HG03565 (cell line): ENCODE measurements at regions not wholly inside any gene's neighbourhood (a gene's known extent, or its start where the extent isn't known, plus 50 kb on each side); places are given as distances from the start of the nearest gene placed in this dataset.

ENCODE experiments used
- ATAC-seq: cut with Tn5 transposase; IDR thresholded peaks from one replicate; pipeline ENCODE4 v1.9.1; 2021; ENCODE audit warnings: mild to moderate bottlenecking, moderate library complexity; ENCODE audit not compliant: unreplicated experiment

GRCh38 chr1:13878021-13878420 is 178.0 kb downstream of the PRDM2 start:
- no peak for ATAC-seq

- ATAC-seq: no peak
Measured at GRCh38 chr1:13878451-13878850, 178.5 kb downstream of the PRDM2 start.

DNA sequence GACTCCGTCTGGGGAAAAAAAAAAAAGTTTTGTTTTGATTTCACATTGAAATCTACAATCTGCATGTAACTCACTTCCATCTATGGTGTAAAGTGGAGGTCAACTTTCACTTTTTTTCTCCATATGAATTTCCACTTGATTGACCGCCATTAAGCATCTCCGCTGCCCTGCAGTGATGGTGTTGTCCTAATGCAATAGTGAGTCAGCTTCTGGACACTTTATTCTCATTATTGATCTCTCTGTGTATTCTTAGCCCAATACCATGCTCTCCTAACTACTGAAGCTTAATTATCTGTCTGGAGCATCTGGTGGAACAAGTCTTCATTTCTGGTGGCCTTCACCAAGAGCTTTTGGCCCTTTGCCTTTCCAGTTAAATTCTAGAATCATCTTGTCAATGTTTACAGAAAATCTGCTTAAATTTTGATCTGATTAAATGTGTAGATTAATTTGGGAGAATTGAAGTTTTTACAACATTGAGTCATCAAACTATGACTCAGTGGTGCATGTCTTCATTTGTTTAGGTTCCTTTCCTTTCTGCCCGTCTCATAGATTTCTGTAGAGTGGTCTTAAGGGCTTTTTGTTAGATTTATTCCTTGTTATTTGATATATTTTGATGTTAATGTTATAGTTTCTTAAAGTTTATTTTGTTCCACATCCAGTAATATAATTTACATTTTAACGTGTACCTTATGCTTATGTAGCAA is 181.5 kb downstream of the PRDM2 start:
- no peak for ATAC-seq

DNA sequence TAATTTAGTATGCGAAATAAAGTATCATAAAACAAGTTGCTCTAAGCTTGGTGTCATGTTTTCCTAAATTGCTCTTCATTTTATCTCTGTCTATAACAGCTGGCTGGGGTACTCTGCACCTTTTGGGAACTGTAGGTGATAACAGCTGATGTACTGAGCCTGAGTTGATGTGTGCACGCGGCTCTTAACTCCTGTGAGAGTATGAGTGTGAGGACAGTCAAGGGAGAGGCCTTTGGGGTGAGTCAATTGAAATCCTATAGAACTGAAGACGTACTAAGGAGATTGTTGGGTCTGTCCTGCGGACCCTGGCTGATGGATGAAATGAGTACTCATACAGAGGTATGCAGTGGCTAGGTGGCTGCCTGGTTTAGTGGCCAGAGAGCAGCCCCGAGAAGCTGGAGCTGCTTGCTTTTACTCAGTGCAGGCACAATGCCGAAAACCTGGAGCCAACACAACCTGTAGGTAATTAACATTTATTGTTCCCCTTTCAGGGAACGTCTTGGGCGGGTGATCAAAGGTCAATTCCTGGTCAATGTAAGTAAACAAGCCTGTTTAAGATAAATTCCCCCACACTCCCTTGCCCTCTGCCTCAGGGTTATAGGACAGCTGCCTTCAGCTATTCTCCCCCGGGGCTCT is 188.5 kb downstream of the PRDM2 start:
- ATAC-seq: no peak

GRCh38 chr1:13889495-13889894 is 189.5 kb downstream of the PRDM2 start:
- ATAC-seq: no peak

- no peak for ATAC-seq
Measured at GRCh38 chr1:13890766-13891165, 190.8 kb downstream of the PRDM2 start.

- no peak for ATAC-seq
Measured at GRCh38 chr1:13892198-13892597, 192.2 kb downstream of the PRDM2 start.

- no peak for ATAC-seq
Measured at GRCh38 chr1:13892671-13893325, 192.8 kb downstream of the PRDM2 start.

DNA sequence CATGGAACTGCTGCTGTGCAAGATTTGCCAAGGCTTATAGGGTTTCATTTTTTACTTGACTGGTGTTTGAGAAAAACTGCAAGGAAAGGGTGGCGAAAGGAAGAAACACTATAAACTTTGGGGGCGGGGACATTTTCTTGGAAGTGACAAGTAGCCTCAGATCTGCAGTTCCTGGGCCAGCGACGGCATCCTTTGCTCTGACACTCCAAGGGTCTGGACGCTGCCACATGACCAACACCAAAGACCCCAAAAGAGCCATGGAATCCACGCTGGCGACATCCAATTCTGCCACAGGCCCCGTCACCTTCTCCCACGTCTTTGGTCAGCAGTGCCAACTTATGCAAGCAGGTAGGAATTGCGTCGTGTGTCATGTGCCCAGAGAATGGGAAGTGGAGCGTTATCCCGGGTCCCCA is 193.4 kb downstream of the PRDM2 start:
- ATAC-seq: no peak

DNA sequence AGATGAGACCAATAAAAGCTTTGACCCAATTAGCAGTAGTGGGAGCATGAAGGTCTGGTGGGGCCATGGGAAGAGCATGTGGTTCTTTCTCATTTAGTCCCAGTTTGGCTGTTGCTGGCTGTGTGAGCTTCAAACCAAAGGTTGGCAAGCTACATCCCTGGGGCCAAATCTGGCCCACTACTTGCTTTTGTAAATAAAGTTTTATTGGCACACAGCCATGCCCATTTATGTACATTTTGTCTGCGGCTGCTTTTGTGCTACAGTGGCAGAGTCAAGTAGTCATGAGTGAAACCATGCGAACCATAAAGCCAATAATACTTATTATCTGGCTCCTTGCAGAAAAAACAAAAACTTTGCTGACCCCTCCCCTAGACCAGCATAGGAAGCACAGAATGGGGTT is 196.9 kb downstream of the PRDM2 start:
- no peak for ATAC-seq

- no peak for ATAC-seq
Measured at GRCh38 chr1:13898406-13898805, 198.4 kb downstream of the PRDM2 start.

DNA sequence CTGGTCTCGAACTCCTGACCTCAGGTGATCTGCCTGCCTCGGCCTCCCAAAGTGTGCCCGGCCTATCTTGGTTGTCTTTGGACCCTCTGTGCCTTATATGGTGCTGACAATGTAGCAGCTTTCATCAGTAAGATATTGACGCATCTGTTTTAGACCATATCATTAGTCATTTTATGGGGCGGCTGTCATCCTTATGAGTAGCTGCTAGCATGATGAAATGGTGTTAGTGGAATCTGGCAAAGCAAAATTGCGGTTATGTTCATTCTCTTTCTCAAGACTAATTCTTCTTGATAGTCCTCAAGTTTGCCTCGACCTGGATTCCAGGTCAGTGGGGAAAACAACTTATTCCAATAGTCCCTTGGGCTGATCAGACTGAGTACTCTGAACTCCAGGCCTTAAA is 199.9 kb downstream of the PRDM2 start:
- ATAC-seq: no peak

- no peak for ATAC-seq
Measured at GRCh38 chr1:13900583-13900982, 200.6 kb downstream of the PRDM2 start.

- ATAC-seq: no peak
Measured at GRCh38 chr1:13901039-13901438, 201.1 kb downstream of the PRDM2 start.

- ATAC-seq: no peak
Measured at GRCh38 chr1:13901597-13901996, 201.6 kb downstream of the PRDM2 start.

DNA sequence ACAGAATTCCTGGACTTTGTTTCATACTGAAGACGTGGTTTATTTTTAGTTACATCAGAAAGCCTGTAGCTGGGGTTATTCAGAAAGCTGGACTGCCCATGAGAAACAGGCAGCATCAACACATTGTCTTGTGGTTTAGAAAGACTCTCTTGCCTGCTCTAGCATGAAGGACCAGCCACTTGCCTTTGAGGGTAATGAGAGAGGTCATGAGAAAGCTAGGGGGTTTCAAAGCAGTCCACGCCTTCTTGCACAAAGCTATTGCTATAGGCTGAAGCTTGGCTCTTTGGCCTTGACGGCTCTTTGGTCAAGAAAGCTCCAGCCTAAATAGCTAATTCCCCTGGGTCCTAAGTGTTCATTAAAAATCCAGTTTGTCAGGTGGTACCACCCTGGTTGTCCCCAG is 208.1 kb downstream of the PRDM2 start:
- no peak for ATAC-seq

DNA sequence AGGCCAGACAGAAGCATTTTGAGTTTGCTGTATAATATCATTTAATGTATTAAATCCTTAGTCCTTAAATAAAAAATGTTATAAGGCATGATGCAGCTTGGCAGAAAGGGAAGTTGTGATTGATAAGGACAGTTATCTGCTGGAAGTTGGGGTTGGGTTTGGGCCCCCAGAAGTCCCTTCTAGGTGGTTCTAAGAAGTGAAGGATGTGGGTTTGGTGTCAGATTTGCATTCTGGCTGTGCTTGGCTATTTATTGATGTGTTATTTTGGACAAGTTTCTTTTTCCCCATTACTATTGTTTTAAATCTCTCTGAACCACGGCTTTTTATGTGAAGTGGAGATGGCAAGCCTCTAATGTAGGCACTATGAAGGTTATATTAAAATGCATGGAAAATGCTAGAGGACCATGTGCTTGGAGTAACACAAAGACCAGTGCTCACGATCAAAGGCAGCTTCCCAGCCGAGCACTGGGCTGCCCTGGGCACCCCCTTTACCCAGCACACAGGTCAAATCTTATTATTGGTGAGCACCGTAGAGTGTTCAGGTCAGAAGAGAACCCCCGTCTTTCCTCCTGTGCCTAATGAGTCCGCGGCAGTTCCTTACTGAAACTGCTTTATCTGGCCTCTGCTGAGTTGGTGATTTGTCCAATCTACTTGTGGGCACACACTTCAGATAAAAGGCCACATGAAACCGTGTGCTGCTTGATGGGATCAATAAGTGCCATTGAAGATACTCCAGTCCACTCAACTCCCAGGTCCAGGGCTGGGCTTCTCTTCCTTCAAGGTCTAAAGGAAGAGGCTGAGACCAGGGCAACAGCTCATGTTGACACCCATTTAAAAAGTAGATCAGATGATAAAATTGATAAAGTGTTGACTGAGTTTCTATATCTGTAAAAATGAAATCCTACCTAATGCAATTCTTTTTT is 212.0 kb downstream of the PRDM2 start:
- no peak for ATAC-seq

DNA sequence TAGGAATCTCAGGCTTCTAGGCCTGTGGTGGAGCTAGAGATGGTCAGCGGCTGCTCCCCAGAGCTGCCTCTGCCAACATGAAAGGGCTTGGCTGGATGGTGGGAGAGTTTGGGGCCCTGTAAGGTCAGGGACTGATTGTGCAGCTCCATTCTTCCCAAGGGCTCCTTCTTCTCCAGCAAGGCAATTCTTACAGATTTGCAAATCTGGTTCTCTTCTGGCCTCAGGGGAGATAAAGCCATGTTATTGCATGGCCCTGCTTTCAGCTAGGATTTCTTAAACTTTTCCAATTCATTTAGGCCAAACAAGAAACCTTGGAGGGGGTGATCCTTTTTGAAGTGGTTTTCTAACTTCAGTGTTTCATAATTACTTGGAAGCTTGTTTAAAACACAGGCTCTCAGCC is 213.4 kb downstream of the PRDM2 start:
- ATAC-seq: no peak

- no peak for ATAC-seq
Measured at GRCh38 chr1:13916530-13916929, 216.5 kb downstream of the PRDM2 start.

DNA sequence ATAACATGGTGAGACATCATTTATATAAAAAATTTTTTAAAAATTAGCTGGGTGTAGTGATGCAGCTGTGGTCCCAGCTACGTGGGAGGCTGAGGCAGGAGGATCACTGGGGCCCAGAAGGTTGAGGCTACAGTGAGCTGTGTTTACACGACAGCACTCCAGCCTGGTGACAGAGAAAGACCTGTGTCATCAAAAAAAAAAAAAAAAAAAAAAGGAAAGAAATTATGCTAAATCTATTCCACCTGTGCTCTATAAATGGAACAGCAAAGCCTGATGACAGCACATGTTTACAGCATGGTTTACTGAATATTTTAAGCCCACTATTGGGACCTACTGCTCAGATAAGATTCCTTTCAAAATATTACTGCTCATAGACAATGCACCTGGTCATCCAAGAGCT is 217.6 kb downstream of the PRDM2 start:
- ATAC-seq: no peak

DNA sequence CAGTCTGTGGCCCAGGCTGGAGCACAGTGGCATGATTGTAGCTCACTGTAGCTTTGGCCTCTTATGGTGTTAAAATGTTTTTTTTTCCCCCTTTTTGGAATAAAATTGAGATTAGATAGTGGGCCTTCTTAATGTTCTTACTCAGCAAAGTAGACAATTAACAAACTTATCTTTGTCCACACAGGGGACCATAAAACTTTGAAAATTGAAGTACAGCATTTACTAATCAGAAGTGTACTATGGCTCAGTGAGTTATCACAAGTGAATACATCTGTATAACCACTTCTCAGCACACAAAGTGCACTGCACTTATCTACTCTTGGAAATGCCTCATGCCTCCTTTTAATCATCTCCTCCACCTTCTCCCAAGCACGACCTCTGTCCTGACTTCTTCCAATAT is 218.9 kb downstream of the PRDM2 start:
- ATAC-seq: no peak
